ENCODE measurements at regions not wholly inside any gene's neighbourhood (a gene's known extent, or its start where the extent isn't known, plus 50 kb on each side); places are given as distances from the start of the nearest gene placed in this dataset.
A peak's percentile ranks its signal among the peaks of the same experiment; 100 is the strongest.
"Not testable (repeated sequence)": the region's sequence is repeated elsewhere in the genome, so short reads cannot be mapped to it uniquely, and the experiment has no call there.

GRCh38 chr10:60488111-60488669, 98.5 kb upstream of the ANK3 start:
- no peaks in the 10 kb centered on the region for H3K27me3 ChIP-seq (replicated peaks; ENCODE audit: control insufficient read depth, insufficient read depth, low read length)
- no peaks in the 10 kb centered on the region for H3K9me3 ChIP-seq (ENCODE audit: control insufficient read depth, low read length)
- no peak for DNase-seq (ENCODE audit: low read depth)
- no peak overlapping the region for H3K9ac ChIP-seq (ENCODE audit: low read length)
- no peaks in the 10 kb centered on the region for H3K4me1 ChIP-seq (ENCODE audit: control insufficient read depth, insufficient read depth, low read length)
- H3K36me3 ChIP-seq (ENCODE audit: control insufficient read depth, insufficient read depth, low read length, severe bottlenecking): no peaks in the 10 kb centered on the region
- H3K4me3 ChIP-seq (ENCODE audit: low read length): no peak overlapping the region

DNA sequence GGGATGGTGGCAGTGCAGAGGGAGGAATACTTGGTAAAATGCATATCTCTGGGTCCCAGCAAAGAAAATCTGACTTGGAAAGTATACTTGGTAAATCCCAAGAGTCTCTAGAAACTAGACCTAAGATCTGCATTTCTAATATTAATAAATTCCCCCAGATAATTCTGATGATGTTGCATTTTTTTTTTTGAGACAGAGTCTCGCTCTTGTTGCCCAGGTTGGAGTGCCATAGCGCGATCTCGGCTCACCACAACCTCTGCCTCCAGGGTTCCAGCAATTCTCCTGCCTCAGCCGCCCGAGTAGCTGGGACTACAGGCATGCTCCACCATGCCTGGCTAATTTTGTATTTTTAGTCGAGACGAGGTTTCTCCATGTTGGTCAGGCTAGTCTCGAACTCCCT, 97.9 kb upstream of the ANK3 start:
- Histone ChIP-seq H3K36me3 (ENCODE audit: control insufficient read depth, insufficient read depth, low read length, severe bottlenecking) (no peaks in the 10 kb centered on the region), H3K9me3 (ENCODE audit: control insufficient read depth, low read length) (no peaks in the 10 kb centered on the region), H3K27me3 (replicated peaks; ENCODE audit: control insufficient read depth, insufficient read depth, low read length) (no peaks in the 10 kb centered on the region), H3K9ac (ENCODE audit: low read length) (no peak overlapping the region), H3K4me1 (ENCODE audit: control insufficient read depth, insufficient read depth, low read length) (no peaks in the 10 kb centered on the region), H3K4me3 (ENCODE audit: low read length) (no peak overlapping the region)
- no peak for DNase-seq (ENCODE audit: low read depth)

GRCh38 chr10:60485025-60485424, 95.3 kb upstream of the ANK3 start:
- H3K9ac ChIP-seq (ENCODE audit: low read length): no peak overlapping the region
- H3K4me3 ChIP-seq (ENCODE audit: low read length): no peak overlapping the region
- H3K36me3 ChIP-seq (ENCODE audit: control insufficient read depth, insufficient read depth, low read length, severe bottlenecking): no peaks in the 10 kb centered on the region
- no peaks in the 10 kb centered on the region for H3K9me3 ChIP-seq (ENCODE audit: control insufficient read depth, low read length)
- peaks cover 4% of the 10 kb centered on the region for H3K4me1 ChIP-seq (ENCODE audit: control insufficient read depth, insufficient read depth, low read length)
- DNase-seq (ENCODE audit: low read depth): no peak
- H3K27me3 ChIP-seq (replicated peaks; ENCODE audit: control insufficient read depth, insufficient read depth, low read length): no peaks in the 10 kb centered on the region

DNA sequence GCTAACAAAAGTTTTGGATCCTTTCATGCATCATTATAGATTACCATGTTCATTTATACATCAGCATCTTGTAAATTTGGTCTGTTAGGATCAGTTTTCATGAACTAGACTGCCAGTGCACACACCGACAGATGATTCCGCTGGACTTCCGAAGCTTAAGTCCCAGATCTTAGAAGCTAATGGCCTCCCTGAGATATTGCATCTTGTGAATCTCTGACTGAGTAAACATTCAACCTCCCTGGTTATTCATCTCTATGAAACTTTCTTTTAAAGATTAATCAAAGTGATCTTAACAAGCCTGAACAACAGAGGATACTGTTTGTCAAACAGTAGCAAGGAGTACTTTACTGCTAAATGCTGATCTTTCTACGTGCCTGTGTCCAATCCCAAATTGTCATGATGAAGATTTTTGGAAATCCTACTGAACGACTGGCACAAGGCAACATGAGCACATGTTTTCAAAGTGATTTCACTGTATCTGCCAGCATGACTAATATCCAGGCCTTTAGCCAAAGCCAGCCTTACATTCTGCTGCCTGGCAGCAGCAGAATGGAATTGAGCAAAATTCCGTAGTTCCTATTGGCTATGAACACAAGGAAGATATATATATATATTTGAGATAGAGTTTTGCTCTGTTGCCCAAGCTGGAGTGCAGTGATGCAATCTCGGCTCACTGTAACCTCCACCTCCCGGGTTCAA, 91.3 kb upstream of the ANK3 start:
- H3K27me3 ChIP-seq (replicated peaks; ENCODE audit: control insufficient read depth, insufficient read depth, low read length): no peaks in the 10 kb centered on the region
- peaks cover 9% of the 10 kb centered on the region for H3K4me1 ChIP-seq (ENCODE audit: control insufficient read depth, insufficient read depth, low read length)
- no peaks in the 10 kb centered on the region for H3K9me3 ChIP-seq (ENCODE audit: control insufficient read depth, low read length)
- H3K36me3 ChIP-seq (ENCODE audit: control insufficient read depth, insufficient read depth, low read length, severe bottlenecking): no peaks in the 10 kb centered on the region
- DNase-seq (ENCODE audit: low read depth): peak; percentile 88
- H3K4me3 ChIP-seq (ENCODE audit: low read length): no peak overlapping the region
- H3K9ac ChIP-seq (ENCODE audit: low read length): no peak overlapping the region

GRCh38 chr10:60479305-60480020, 89.8 kb upstream of the ANK3 start:
- peaks cover 9% of the 10 kb centered on the region for H3K4me1 ChIP-seq (ENCODE audit: control insufficient read depth, insufficient read depth, low read length)
- H3K4me3 ChIP-seq (ENCODE audit: low read length): no peak overlapping the region
- no peaks in the 10 kb centered on the region for H3K36me3 ChIP-seq (ENCODE audit: control insufficient read depth, insufficient read depth, low read length, severe bottlenecking)
- no peaks in the 10 kb centered on the region for H3K27me3 ChIP-seq (replicated peaks; ENCODE audit: control insufficient read depth, insufficient read depth, low read length)
- H3K9me3 ChIP-seq (ENCODE audit: control insufficient read depth, low read length): no peaks in the 10 kb centered on the region
- no peak overlapping the region for H3K9ac ChIP-seq (ENCODE audit: low read length)
- DNase-seq (ENCODE audit: low read depth): peak; percentile 57

GRCh38 chr10:60476451-60476850, 86.8 kb upstream of the ANK3 start:
- no peaks in the 10 kb centered on the region for H3K27me3 ChIP-seq (replicated peaks; ENCODE audit: control insufficient read depth, insufficient read depth, low read length)
- H3K4me3 ChIP-seq (ENCODE audit: low read length): no peak overlapping the region
- H3K9ac ChIP-seq (ENCODE audit: low read length): no peak overlapping the region
- H3K9me3 ChIP-seq (ENCODE audit: control insufficient read depth, low read length): no peaks in the 10 kb centered on the region
- no peaks in the 10 kb centered on the region for H3K36me3 ChIP-seq (ENCODE audit: control insufficient read depth, insufficient read depth, low read length, severe bottlenecking)
- DNase-seq (ENCODE audit: low read depth): no peak
- H3K4me1 ChIP-seq (ENCODE audit: control insufficient read depth, insufficient read depth, low read length): peaks cover 9% of the 10 kb centered on the region

DNA sequence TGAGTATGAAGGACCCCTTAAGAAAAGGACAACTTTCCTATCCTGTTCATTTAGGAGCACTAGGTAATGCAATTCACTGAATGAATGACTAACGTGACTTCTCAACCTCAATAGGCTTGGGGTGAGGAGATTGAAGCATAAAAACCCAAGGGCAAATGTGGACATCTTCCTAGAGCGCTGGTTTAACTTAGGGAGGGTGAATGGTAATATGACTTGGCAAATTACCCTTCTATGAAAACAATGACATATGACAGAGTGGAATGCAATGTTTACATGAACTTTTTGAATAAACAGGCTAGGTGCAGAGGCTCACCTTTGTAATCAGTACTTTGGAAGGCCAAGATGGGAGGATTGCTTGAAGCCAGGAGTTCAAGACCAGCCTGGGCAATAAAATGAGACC, 83.9 kb upstream of the ANK3 start:
- Histone ChIP-seq H3K9me3 (ENCODE audit: control insufficient read depth, low read length) (no peaks in the 10 kb centered on the region), H3K27me3 (replicated peaks; ENCODE audit: control insufficient read depth, insufficient read depth, low read length) (no peaks in the 10 kb centered on the region), H3K4me1 (ENCODE audit: control insufficient read depth, insufficient read depth, low read length) (no peaks in the 10 kb centered on the region), H3K9ac (ENCODE audit: low read length) (no peak overlapping the region), H3K4me3 (ENCODE audit: low read length) (no peak overlapping the region), H3K36me3 (ENCODE audit: control insufficient read depth, insufficient read depth, low read length, severe bottlenecking) (no peaks in the 10 kb centered on the region)
- DNase-seq (ENCODE audit: low read depth): no peak

DNA sequence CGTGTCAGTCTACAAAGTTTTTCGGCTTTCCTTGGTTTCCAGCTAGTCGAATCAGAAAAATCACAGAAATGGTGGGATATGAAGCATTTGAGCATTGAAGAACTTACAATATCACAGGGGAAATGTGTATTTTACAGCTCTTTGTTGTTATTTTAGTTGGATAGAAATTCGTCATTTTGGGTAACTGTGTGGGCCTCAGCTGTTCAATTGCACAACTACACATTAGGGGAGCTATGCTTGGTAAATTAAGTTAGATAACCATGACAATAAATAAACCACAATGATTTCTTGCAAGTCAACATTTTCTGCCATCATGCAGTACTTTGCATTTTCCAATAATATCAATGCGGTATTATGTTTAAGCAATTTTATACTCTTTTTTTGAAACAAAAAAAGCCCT, 80.4 kb upstream of the ANK3 start:
- H3K4me3 ChIP-seq (ENCODE audit: low read length): no peak overlapping the region

DNA sequence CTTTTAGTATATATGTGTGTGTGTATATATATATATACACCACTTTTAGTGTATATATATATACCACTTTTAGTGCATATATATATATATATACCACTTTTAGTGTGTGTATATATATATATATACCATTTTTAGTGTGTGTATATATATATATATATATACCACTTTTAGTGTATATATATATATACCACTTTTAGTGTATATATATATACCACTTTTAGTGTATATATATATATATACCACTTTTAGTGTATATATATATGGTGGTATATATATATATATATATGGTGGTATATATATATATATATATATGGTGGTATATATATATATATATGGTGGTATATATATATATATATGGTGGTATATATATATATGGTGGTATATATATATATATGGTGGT, 79.5 kb upstream of the ANK3 start:
- H3K9me3 ChIP-seq (ENCODE audit: control insufficient read depth, low read length); H3K4me3 ChIP-seq (ENCODE audit: low read length); H3K36me3 ChIP-seq (ENCODE audit: control insufficient read depth, insufficient read depth, low read length, severe bottlenecking); DNase-seq (ENCODE audit: low read depth); H3K4me1 ChIP-seq (ENCODE audit: control insufficient read depth, insufficient read depth, low read length); H3K27me3 ChIP-seq (replicated peaks; ENCODE audit: control insufficient read depth, insufficient read depth, low read length); H3K9ac ChIP-seq (ENCODE audit: low read length): not testable (repeated sequence)

More for the DNA sequence above, 80.4 kb upstream of the ANK3 start:
- H3K4me1 ChIP-seq (ENCODE audit: control insufficient read depth, insufficient read depth, low read length): no peaks in the 10 kb centered on the region
- H3K9me3 ChIP-seq (ENCODE audit: control insufficient read depth, low read length): no peaks in the 10 kb centered on the region
- no peaks in the 10 kb centered on the region for H3K27me3 ChIP-seq (replicated peaks; ENCODE audit: control insufficient read depth, insufficient read depth, low read length)
- DNase-seq (ENCODE audit: low read depth): no peak
- no peaks in the 10 kb centered on the region for H3K36me3 ChIP-seq (ENCODE audit: control insufficient read depth, insufficient read depth, low read length, severe bottlenecking)
- H3K9ac ChIP-seq (ENCODE audit: low read length): no peak overlapping the region

DNA sequence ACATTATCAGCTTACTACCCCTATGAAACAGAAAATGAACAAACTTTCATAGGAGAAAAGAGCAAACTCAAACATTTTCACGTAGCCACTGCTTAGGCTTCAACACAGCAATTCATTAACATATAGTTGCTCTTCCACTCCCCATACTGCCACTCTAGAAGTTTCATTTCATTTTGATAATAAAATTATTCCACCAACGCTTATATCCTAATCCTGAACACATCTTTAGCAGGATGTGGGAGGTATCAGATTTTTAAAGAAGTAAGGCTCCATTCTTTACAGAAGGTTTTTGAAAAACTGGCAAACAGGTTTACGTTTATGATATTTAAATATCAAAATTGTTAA, 77.5 kb upstream of the ANK3 start:
- Histone ChIP-seq H3K36me3 (ENCODE audit: control insufficient read depth, insufficient read depth, low read length, severe bottlenecking) (no peaks in the 10 kb centered on the region), H3K4me3 (ENCODE audit: low read length) (no peak overlapping the region), H3K4me1 (ENCODE audit: control insufficient read depth, insufficient read depth, low read length) (no peaks in the 10 kb centered on the region), H3K27me3 (replicated peaks; ENCODE audit: control insufficient read depth, insufficient read depth, low read length) (no peaks in the 10 kb centered on the region), H3K9ac (ENCODE audit: low read length) (no peak overlapping the region), H3K9me3 (ENCODE audit: control insufficient read depth, low read length) (no peaks in the 10 kb centered on the region)
- no peak for DNase-seq (ENCODE audit: low read depth)

DNA sequence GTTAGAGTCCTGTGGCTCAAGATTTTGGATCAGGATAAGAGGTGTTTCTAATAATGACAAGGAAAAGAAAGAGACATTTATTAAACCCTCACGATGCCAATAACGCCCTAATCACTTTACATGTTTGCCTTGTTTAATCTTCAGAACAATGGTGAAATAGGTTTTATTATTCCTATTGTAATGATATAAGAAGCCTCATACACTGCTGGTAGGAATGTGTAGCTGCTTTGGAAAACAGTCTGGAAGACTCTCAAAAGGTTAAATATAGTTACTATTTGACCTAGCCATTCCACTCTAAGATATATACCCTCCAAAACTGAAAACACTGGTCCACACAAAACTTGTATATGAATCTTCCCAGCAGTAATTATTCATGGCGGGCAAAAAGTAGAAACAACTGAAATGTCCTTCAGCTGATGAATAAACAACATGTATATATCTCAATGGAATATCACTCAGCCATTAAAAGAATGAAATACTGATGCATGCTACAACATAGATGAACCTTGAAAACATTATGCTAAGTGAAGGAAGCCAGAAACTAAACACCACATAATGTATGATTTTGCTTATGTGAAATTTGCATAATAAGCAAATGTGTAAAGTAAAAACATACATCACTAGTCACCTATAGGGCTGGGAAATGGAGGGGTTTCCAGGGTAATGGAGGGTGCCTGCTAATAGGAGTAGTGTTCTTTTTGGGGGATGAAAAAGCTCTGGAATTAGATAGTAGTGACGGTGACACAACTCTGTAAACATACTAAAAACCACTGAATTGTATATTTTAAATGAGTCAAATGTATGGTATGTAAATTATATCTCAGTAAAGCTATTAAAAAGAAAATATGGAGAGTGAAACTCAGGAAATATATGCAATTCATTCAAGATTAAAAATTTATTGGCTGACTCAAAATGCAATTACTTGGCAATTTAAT, 76.9 kb upstream of the ANK3 start:
- H3K9me3 ChIP-seq (ENCODE audit: control insufficient read depth, low read length): no peaks in the 10 kb centered on the region
- no peak overlapping the region for H3K4me3 ChIP-seq (ENCODE audit: low read length)
- H3K27me3 ChIP-seq (replicated peaks; ENCODE audit: control insufficient read depth, insufficient read depth, low read length): no peaks in the 10 kb centered on the region
- no peaks in the 10 kb centered on the region for H3K36me3 ChIP-seq (ENCODE audit: control insufficient read depth, insufficient read depth, low read length, severe bottlenecking)
- no peaks in the 10 kb centered on the region for H3K4me1 ChIP-seq (ENCODE audit: control insufficient read depth, insufficient read depth, low read length)
- no peak overlapping the region for H3K9ac ChIP-seq (ENCODE audit: low read length)
- DNase-seq (ENCODE audit: low read depth): peak; percentile 42

All from adipocyte (in vitro differentiated cells).